CD4-positive, alpha-beta T cell (primary cell): ENCODE measurements at regions not wholly inside any gene's neighbourhood (a gene's known extent, or its start where the extent isn't known, plus 50 kb on each side); places are given as distances from the start of the nearest gene placed in this dataset.

Experiments used
- ATAC-seq: fragments of 200-7000 bp; cut with Tn5 transposase; one replicate; pipeline ENCODE4 v1.10.0; 2022; ENCODE audit warnings: mild to moderate bottlenecking; ENCODE audit not compliant: poor library complexity
- CTCF ChIA-PET: fragments of 350-600 bp; sonication (Branson Sonifier 250); formaldehyde crosslinking; loops from one replicate; lab custom pipeline; 2021; ENCODE audit warnings: antibody characterized with exemption, inconsistent platforms; lab: Charles Lee
- POLR2A ChIA-PET: fragments of 350-600 bp; sonication (Branson Sonifier 250); formaldehyde crosslinking; loops from one replicate; lab custom pipeline; 2021; ENCODE audit warnings: antibody characterized with exemption, inconsistent platforms; lab: Charles Lee
- DNase-seq, 14 experiments: peaks; one replicate each; pipeline ENCODE4 v3.0.0-alpha.2; 2013 to 2020; ENCODE audit warnings: mixed read lengths in 2 of 14
- H3K27ac ChIP-seq, 2 donors: one replicate each; pipeline versions ENCODE4 v1.5.1 to v1.7.0; 2013; ENCODE audit warnings: low read length in 2 of 2, low read depth in 1 of 2, mild to moderate bottlenecking in 1 of 2
- H3K27me3 ChIP-seq, 2 experiments: 1 replicate in 1 of 2; 2 replicates in 1 of 2; pipeline versions ENCODE4 v1.6.1 to v1.7.0; 2013; ENCODE audit warnings: low read length in 2 of 2, control low read depth in 1 of 2, mild to moderate bottlenecking in 1 of 2, moderate library complexity in 1 of 2; ENCODE audit not compliant: insufficient read depth in 2 of 2, control insufficient read depth in 1 of 2
- H3K36me3 ChIP-seq: one replicate; pipeline ENCODE4 v1.6.1; 2013; ENCODE audit warnings: low read length, control low read depth; ENCODE audit not compliant: insufficient read depth
- H3K4me1 ChIP-seq: one replicate; pipeline ENCODE4 v1.6.1; 2013; ENCODE audit warnings: low read length, control low read depth; ENCODE audit not compliant: insufficient read depth
- H3K4me3 ChIP-seq: one replicate; pipeline ENCODE4 v1.5.1; 2013; ENCODE audit warnings: mild to moderate bottlenecking, low read length, moderate library complexity
- H3K9me3 ChIP-seq, 2 experiments: 1 replicate in 1 of 2; 2 replicates in 1 of 2; pipeline versions ENCODE4 v1.6.1 to v1.7.0; 2013; ENCODE audit warnings: low read length in 2 of 2, mild to moderate bottlenecking in 2 of 2, control low read depth in 1 of 2, moderate library complexity in 1 of 2; ENCODE audit not compliant: control insufficient read depth in 1 of 2, insufficient read depth in 1 of 2
- H3K27ac Mint-ChIP-seq: one replicate; pipeline ENCODE4 v1.8.0; 2020; ENCODE audit warnings: mixed read lengths
- H3K27me3 Mint-ChIP-seq: one replicate; pipeline ENCODE4 v1.8.0; 2021; ENCODE audit warnings: mixed read lengths
- H3K36me3 Mint-ChIP-seq: one replicate; pipeline ENCODE4 v1.8.0; 2021; ENCODE audit warnings: low read depth, mixed read lengths
- H3K4me1 Mint-ChIP-seq: one replicate; pipeline ENCODE4 v1.8.0; 2021; ENCODE audit warnings: low read depth, mixed read lengths
- H3K4me3 Mint-ChIP-seq: one replicate; pipeline ENCODE4 v1.8.0; 2020; ENCODE audit warnings: mild to moderate bottlenecking, mixed read lengths
- H3K9me3 Mint-ChIP-seq: one replicate; pipeline ENCODE4 v1.8.0; 2020; ENCODE audit warnings: mixed read lengths
- intact Hi-C, 2 experiments: fragments of 100-400 bp; cut with DNase I in 1 of 2; cut with micrococcal nuclease in 1 of 2; formaldehyde crosslinking; loops; one replicate each; pipeline versions ENCODE4 v1.15.1 to v1.9.0; 2023 to 2025; cut with DNase I, micrococcal nuclease
- TF ChIP-seq, protein P1 (sequence below): fragments of 200-600 bp; IDR thresholded peaks from one replicate; pipeline ENCODE4 v1.8.0; 2022; ENCODE audit warnings: antibody characterized with exemption, mild to moderate bottlenecking

DNA sequence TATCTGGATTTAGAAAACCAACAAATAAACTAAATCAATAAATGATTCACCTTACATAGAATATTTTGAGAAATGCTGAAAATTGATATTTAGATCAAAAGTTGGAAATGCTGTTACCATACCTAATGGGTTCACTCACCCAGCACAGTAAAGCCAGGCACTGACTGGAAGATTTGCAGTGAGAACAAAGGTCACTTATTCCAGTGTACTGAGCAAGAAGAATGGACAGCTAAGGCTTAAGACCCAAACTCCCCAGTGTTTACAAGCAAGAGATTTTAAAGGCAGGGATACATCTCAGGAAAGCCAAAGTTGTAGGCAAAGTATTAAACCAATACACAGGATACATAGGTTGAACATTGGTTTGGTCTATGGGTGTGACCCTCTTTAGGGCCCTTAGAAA lies 523.9 kb upstream of the PCDH9 start:
- Mint-ChIP-seq H3K27ac (no peak overlapping the region), H3K4me1 (no peaks in the 10 kb centered on the region), H3K27me3 (no peaks in the 10 kb centered on the region), H3K4me3 (no peak overlapping the region), H3K36me3 (no peaks in the 10 kb centered on the region), H3K9me3 (peaks cover 17% of the 10 kb centered on the region)
- no peak for ATAC-seq
- Histone ChIP-seq H3K9me3 (peaks cover 0 to 4% of the 10 kb centered on the region in 2 experiments), H3K27ac (no peak overlapping the region), H3K4me1 (no peaks in the 10 kb centered on the region), H3K27me3 (no peaks in the 10 kb centered on the region), H3K36me3 (no peaks in the 10 kb centered on the region), H3K4me3 (no peak overlapping the region)
- CTCF ChIA-PET, result no interaction called here
- TF ChIP-seq, protein P1, sequence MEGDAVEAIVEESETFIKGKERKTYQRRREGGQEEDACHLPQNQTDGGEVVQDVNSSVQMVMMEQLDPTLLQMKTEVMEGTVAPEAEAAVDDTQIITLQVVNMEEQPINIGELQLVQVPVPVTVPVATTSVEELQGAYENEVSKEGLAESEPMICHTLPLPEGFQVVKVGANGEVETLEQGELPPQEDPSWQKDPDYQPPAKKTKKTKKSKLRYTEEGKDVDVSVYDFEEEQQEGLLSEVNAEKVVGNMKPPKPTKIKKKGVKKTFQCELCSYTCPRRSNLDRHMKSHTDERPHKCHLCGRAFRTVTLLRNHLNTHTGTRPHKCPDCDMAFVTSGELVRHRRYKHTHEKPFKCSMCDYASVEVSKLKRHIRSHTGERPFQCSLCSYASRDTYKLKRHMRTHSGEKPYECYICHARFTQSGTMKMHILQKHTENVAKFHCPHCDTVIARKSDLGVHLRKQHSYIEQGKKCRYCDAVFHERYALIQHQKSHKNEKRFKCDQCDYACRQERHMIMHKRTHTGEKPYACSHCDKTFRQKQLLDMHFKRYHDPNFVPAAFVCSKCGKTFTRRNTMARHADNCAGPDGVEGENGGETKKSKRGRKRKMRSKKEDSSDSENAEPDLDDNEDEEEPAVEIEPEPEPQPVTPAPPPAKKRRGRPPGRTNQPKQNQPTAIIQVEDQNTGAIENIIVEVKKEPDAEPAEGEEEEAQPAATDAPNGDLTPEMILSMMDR, result no peak
- intact Hi-C loops, result no loop called here
- POLR2A ChIA-PET, result no interaction called here
- DNase-seq, result no peak

DNA sequence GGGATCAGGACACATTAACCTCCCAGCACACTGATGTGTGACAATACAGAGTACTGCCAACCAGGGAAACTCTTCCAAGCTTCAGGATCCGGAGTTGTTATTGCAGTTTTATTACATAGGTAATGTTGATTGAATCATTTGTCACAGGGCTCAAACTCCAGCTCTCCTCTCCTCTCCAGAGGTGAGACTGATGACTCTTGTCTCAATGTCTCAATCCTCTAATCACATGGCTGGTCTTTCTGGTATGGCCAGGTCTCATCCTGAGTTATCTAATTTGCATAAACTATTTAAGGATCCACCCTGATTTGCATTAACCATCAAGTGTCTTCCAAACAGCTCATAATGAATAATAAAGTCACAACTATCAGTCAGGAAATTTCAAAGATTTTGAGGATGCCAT lies 522.6 kb upstream of the PCDH9 start:
- Mint-ChIP-seq H3K27me3 (no peaks in the 10 kb centered on the region), H3K4me3 (no peak overlapping the region), H3K27ac (no peak overlapping the region), H3K9me3 (peaks cover 17% of the 10 kb centered on the region), H3K36me3 (no peaks in the 10 kb centered on the region), H3K4me1 (no peaks in the 10 kb centered on the region)
- ChIA-PET CTCF (no interaction called here), POLR2A (no interaction called here)
- no peak for DNase-seq
- H3K4me1 ChIP-seq, result no peaks in the 10 kb centered on the region
- H3K27ac ChIP-seq, result no peak overlapping the region
- peaks cover 0 to 4% of the 10 kb centered on the region in 2 experiments for H3K9me3 ChIP-seq
- intact Hi-C loops, result no loop called here
- H3K27me3 ChIP-seq, result no peaks in the 10 kb centered on the region
- no peak overlapping the region for H3K4me3 ChIP-seq
- no peak for ATAC-seq
- TF ChIP-seq, protein P1, result no peak
- no peaks in the 10 kb centered on the region for H3K36me3 ChIP-seq

DNA sequence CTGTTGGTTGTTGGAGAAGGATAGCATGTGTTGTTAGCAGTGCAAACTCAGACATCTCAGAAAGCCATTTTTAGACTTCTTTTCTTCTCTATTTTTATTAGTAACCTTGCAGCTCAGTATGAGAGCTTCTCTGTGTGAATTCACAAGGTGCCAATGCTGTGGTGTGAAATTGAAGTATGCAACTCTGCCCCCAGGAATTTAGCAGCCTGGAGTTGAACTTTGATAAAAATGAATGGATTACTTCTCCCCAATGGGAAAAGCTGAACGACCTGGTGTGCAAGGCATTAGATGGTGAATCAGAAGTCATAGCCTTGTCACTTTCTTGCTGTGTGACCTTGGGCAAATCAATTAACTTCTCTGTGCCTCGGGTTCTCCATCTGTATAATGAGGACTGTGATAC lies 512.3 kb upstream of the PCDH9 start:
- peaks cover 10% of the 10 kb centered on the region for H3K9me3 Mint-ChIP-seq
- Histone ChIP-seq H3K36me3 (no peaks in the 10 kb centered on the region), H3K9me3 (no peaks in the 10 kb centered on the region), H3K4me1 (no peaks in the 10 kb centered on the region), H3K27me3 (no peaks in the 10 kb centered on the region), H3K27ac (no peak overlapping the region), H3K4me3 (no peak overlapping the region)
- DNase-seq (no peak), ATAC-seq (no peak)
- no peak overlapping the region for H3K4me3 Mint-ChIP-seq
- ChIA-PET POLR2A (no interaction called here), CTCF (no interaction called here)
- no peaks in the 10 kb centered on the region for H3K36me3 Mint-ChIP-seq
- TF ChIP-seq, protein P1, result no peak
- no peaks in the 10 kb centered on the region for H3K27me3 Mint-ChIP-seq
- no peaks in the 10 kb centered on the region for H3K4me1 Mint-ChIP-seq
- intact Hi-C loops, result no loop called here
- no peak overlapping the region for H3K27ac Mint-ChIP-seq
